Kasumi-1 (cell line): ENCODE measurements at regions not wholly inside any gene's neighbourhood (a gene's known extent, or its start where the extent isn't known, plus 50 kb on each side); places are given as distances from the start of the nearest gene placed in this dataset.
"Not testable (repeated sequence)": the region's sequence is repeated elsewhere in the genome, so short reads cannot be mapped to it uniquely, and the experiment has no call there.

Source experiments
- DNase-seq, 2 experiments: peaks; one replicate each; lab custom pipeline; 2025; lab: John Stamatoyannopoulos, UW

GRCh38 chr3:522888-523287, 326.3 kb downstream of the CHL1 start:
- no peak for DNase-seq

DNA sequence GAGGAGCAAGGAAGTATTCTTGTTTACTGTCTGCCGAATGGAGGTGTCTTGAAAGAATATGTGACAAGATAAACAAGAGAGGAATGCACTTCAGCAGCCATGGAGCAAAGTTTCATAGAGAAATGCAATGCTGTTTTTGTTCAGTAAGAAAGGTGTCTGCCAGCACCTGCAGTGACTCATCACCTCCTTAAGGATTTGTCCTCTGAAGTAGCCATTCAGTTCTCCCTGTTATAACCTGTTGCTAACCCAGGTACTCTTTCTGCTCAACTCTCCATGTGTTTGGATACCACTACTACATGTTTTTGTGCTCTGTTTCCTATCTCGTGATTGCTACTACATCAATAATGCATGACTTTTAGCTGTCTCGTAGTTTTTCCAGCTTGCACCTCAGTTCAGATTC, 328.9 kb downstream of the CHL1 start:
- no peak for DNase-seq

GRCh38 chr3:535566-536416, 339.2 kb downstream of the CHL1 start:
- DNase-seq = no peak

- DNase-seq = no peak
These were observed 339.9 kb downstream of the CHL1 start for GRCh38 chr3:536417-536813.

- DNase-seq = no peak
These were observed 344.7 kb downstream of the CHL1 start for GRCh38 chr3:541062-541801.

DNA sequence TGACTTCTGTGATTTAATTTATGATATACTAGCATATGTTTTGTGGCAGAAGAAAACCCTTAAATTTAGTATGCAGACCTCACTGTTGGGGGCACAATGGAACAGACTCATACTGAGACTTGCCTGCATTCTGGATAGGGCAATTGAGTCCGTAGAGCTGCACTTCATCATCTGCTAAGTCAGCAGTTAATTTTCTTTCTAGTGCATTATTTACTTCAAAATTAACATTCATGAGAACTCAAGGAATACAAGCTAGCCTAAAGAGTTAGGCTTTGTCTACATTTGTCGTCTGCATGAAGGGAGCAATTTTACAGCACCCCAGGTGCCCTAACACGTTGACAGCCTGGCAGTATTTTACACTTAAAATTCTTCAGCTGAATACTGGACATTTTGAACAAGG, 345.5 kb downstream of the CHL1 start:
- DNase-seq = no peak

- DNase-seq = no peak
These were observed 353.1 kb downstream of the CHL1 start for GRCh38 chr3:549636-550035.

- no peak for DNase-seq
These were observed 353.9 kb downstream of the CHL1 start for GRCh38 chr3:550471-550870.

DNA sequence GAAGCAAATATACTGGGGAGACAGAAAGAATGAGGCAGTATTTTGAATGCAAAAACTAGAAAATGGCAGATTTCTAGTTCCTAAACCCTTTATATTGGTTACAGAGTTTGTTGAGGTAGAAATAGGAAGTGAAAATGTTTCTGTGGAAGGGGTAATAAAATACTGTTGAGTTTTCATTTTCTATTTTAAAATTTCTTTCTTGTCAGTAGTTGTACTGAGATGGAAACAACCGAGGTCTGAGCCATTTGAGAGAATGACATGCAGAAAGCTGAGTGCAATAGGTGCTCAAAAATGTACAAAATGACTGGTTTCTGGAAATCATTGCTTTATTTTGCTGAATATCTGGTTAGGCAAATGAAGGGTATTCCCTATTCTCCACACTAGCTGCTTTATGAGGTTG, 361.4 kb downstream of the CHL1 start:
- no peak for DNase-seq

DNA sequence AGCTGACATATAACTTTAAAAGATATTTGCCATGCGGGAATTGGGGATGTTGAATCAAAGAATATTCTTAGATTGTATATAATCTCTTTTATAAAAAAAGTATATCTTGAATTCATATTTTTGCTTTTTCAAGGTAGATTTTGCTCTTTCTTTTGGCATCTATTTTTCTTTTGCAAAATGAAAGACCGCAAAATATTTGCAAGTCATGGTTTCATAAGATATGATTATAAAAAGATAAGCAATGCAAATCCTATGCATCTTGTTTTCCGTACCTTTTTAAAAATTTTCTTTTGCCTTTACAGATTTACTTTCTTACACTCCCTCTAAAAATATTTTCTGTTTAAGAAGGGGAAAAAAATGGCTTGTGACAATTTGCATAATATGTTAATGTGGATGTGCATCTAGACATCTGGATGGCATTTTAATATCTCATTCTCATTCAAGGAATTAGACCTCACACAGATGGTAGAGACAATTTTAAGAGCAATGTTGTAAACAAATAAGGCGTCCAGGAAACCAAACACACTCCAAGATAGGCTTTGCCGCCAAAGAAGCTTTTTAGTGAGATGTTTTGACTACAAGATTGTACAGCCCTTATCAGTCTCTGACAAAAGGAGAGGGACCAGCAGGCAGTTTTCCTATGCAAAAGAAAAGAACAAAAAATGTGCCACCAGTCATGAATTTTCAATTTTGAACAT, 371.1 kb downstream of the CHL1 start:
- DNase-seq = no peak

DNA sequence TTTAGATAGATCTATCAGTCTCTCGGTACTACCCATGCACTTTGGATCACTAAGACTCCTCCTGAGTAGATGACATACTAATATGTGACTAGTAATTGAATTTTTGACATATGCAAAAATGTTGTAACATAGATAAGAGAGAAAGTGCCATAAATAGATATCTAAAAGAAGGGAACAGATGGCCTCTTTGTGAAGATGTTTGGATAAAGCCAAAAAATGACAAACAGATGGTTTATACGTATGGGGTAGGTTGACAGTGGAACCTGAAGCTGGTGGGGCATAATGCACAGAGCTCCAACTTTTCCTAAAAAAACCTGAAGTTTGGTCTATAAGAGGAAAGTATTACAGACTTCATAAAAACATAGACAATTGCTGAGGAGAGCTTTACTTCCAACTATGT, 383.0 kb downstream of the CHL1 start:
- DNase-seq = not testable (repeated sequence)

DNA sequence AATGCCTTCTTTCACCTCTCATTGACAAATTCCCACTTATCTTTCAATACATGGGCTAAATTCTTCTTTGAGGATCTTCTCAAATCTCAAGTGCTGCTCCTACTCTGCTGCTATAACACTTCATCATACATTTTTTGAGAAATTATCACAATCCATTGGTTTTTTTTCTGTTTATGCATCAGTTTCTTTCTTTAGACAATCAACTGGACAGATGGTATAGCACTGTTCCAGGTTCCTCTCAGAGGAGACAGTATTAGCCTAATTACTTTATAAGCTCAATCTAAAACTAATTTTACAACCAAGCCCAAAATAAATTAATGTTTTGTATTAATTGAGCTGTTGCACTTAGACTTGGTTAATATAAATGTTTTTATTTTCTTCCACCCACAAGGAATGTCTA, 392.5 kb downstream of the CHL1 start:
- not testable (repeated sequence) for DNase-seq

DNA sequence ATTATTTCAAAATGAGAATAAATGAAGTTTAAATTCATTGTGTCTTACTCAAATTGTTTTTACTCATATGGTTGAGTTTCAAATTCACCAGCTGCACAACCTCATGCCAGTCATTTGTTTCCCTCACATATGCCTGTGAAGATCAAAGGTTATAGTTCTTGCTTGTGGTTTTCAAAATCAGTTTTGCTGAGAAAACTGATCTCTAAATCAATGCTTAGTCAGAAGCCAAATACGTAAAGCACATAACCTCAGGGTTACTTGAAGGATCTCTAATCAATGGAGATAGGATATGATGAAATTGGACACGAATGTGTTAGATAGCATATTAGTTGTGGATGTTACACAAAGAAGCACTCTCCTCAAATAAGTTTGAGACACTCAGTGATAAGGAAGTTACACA, 400.7 kb downstream of the CHL1 start:
- DNase-seq = not testable (repeated sequence)

GRCh38 chr3:597746-598145, 401.2 kb downstream of the CHL1 start:
- not testable (repeated sequence) for DNase-seq

DNA sequence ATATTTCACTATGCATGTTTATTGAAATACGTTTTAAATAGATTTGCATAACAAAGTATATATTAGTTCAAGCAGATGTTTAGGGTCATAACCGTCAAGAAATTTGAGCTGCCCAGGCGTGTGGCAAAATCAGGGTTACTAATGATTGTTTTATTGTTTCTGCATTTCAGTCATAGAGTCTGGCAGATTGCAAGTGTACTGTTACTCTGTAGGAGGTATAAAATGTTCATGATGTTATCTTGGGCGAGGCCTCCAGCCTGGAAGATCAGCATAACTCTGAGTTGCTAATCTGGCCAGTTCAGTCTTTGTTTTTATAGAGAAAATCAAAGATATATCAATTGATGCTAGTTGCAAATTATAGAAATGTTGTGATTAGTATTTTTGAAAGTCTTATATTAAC, 410.9 kb downstream of the CHL1 start:
- DNase-seq = not testable (repeated sequence)

DNA sequence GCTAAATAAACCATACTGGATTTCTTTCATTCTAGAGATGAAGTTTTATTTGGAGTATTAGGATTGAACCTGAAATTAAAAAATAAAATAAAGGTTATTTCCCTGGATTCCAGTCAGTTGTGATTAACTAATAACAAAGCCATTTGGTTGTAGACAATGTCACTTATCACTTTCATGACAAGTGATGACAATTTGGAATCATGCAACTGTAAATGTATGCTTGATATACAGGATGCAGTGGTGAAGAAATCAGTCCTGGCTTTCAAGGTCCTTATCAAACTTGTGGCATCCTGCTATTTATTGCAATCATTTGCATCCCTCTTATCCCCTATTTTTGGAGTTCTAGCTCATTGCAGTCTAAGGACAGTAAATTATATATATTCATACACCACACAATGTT, 425.2 kb downstream of the CHL1 start:
- DNase-seq = no peak

DNA sequence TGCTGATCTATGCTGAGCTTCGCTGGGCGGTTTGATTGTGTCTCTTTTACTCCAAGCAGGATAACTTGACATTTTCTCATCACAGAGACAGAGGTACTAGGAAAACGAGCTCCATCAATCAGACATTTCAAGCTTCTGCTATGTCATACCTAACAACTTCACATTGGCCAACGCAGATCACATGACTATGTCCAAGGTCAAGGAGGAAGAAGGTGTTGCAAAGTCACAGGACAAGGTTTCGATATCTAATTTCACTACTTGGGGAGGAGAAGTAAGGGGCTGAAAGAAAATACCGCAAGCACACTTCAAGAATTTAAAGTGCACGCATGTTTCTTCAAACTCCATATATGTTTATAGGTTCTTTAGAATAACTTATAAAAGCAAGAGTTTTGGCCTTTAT, 425.8 kb downstream of the CHL1 start:
- no peak for DNase-seq

DNA sequence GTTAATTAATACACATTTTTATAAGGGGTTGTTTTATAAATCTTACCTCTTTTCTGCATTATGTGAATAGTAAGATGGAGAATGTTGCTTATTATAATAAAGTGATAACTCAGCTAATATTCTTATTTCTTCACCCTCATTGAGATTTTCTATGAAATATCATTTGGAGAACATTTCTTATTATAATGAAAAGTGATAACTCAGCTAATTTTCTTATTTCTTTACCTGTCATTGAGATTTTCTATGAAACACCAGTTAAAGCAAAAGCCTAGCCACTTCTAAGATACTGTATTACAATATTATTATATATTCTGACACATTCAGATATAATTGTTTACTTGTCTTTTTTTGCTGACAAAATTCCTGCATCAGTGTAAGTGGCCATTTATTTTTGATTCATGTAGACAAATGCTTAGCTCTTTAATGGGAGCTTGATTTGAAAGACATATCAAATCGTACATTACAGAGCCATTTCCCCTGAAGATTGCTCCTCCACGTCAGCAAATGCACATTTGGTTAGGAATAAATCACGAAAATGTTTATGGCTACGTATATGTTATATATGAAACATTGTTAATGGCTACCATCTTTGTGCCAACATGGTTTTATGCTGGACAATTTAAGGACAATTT, 427.5 kb downstream of the CHL1 start:
- DNase-seq = no peak

- peak; percentile 74 to 75 for DNase-seq
These were observed 436.1 kb downstream of the CHL1 start for GRCh38 chr3:632571-633170.

- DNase-seq = no peak
These were observed 437.9 kb downstream of the CHL1 start for GRCh38 chr3:634511-634910.

DNA sequence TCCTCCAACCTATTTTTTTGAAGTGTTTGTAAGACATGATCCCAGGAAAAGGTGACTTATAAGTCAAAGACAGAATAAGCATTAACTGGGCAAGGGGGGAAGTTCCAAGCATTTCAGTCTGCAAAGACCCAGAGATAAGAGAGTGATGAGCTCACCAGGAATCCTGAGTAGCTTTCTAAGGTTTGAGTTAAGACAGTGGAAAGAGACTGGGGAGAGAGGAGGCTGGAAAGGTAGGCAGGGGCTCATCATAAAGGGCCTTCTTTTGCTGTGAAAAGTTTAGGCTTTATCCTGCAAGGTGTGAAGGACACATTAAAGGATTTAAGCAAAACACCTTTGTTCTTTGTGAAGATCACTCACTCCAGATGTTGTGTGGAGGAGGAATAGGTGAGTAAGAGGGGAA, 438.8 kb downstream of the CHL1 start:
- no peak for DNase-seq

GRCh38 chr3:643376-643775, 446.8 kb downstream of the CHL1 start:
- no peak for DNase-seq
